ENCODE measurements at regions not wholly inside any gene's neighbourhood (a gene's known extent, or its start where the extent isn't known, plus 50 kb on each side); places are given as distances from the start of the nearest gene placed in this dataset.

- ChIA-PET SMC1A (ENCODE audit: uncharacterized antibody, unreplicated experiment) (interaction anchor here (0.6 to 5.2 kb wide), 17 partner anchors 9 to 417 kb away, joined by 3 to 62 read pairs (median 4); no protein-coding TSS in a partner anchor), CTCF (interaction anchor here (0.6 to 5.5 kb wide), 22 partner anchors 9 to 1430 kb away, joined by 3 to 113 read pairs (median 5); no protein-coding TSS in a partner anchor), POLR2A (interaction anchor here (1.0 kb wide), 1 partner anchor 97 kb away, joined by 3 read pairs; no protein-coding TSS in a partner anchor), RAD21 (ENCODE audit: unreplicated experiment) (interaction anchor here (0.6 to 4.6 kb wide), 6 partner anchors 10 to 216 kb away, joined by 3 to 47 read pairs (median 4); no protein-coding TSS in a partner anchor)
- no peak for TF ChIP-seq YBX1 (IDR thresholded peaks at IDR 0.05)
- TF ChIP-seq HSF1 (IDR thresholded peaks at IDR 0.05; ENCODE audit: low read depth, low read length) = no peak
- no peak for TF ChIP-seq ATF7 (IDR thresholded peaks at IDR 0.05; ENCODE audit: low read depth)
- TF ChIP-seq LARP7 (IDR thresholded peaks at IDR 0.05) = no peak
- TF ChIP-seq ZNF592 (IDR thresholded peaks at IDR 0.05) = no peak
- no peak for TF ChIP-seq IRF5 (IDR thresholded peaks at IDR 0.05; ENCODE audit: borderline replicate concordance)
- TF ChIP-seq RAD21 (IDR thresholded peaks at IDR 0.05; ENCODE audit: insufficient read depth, low read depth, low read length) = no peak
- no peak for TF ChIP-seq ZNF24 (IDR thresholded peaks at IDR 0.05)
- no peak for TF ChIP-seq POLR2AphosphoS2 (IDR thresholded peaks at IDR 0.05; ENCODE audit: low read depth, low read length)
- no peak for TF ChIP-seq CUX1 (IDR thresholded peaks at IDR 0.05; ENCODE audit: insufficient replicate concordance, low read depth, low read length)
- Histone ChIP-seq H3K27me3 (replicated peaks in 1 of 2; ENCODE audit: control insufficient read depth in 2 of 2, insufficient read depth in 2 of 2, low read length in 1 of 2) (no peaks in the 10 kb centered on the region), H3K79me2 (ENCODE audit: control insufficient read depth, insufficient read depth, low read length) (no peaks in the 10 kb centered on the region; the same call in 1 of the 2 replicates), H3K36me3 (ENCODE audit: control insufficient read depth in 2 of 2, insufficient read depth in 2 of 2, low read length in 1 of 2) (no peaks in the 10 kb centered on the region), H3K4me2 (ENCODE audit: control insufficient read depth, insufficient read depth) (no peak overlapping the region; the same call in 1 of the 2 replicates), H3K4me1 (ENCODE audit: control insufficient read depth, insufficient read depth, low read length) (peaks cover 4% of the 10 kb centered on the region; the same call in 1 of the 2 replicates), H3K9me3 (replicated peaks; ENCODE audit: control insufficient read depth, insufficient read depth, low read length) (no peaks in the 10 kb centered on the region; the same call in 2 of the 3 replicates), H2AFZ (ENCODE audit: control insufficient read depth, low read depth, low read length) (no peak overlapping the region; the same call in 1 of the 2 replicates), H4K20me1 (ENCODE audit: control insufficient read depth, insufficient read depth) (no peaks in the 10 kb centered on the region), H3K9ac (ENCODE audit: control insufficient read depth, insufficient read depth, low read length) (no peak overlapping the region), H3K4me3 (no peak overlapping the region), H3K27ac (ENCODE audit: control insufficient read depth, insufficient read depth) (no peak overlapping the region)
- BruUV-seq (replicated peaks) = no TSS peak
- ATAC-seq (no peak), DNase-seq (ENCODE audit: low read depth, low spot score) (no peak), FAIRE-seq (peak; percentile 18)
- intact Hi-C loops (cut with micrococcal nuclease; ENCODE audit: unreplicated experiment) (no loop called here), in situ Hi-C loops (cut with MboI) (loop anchor here (5.0 kb wide), 1 partner anchor 120 kb away; no protein-coding TSS in a partner anchor)
- 0% methylated on average over 1 of the region's 1 CpG for WGBS (ENCODE audit: insufficient coverage, insufficient replicate concordance, low lambda C conversion rate, missing lambda C conversion rate)
Observed at GRCh38 chr22:33202455-33202854, 144.3 kb upstream of the SYN3 start.
